A673 (cell line): ENCODE measurements at regions not wholly inside any gene's neighbourhood (a gene's known extent, or its start where the extent isn't known, plus 50 kb on each side); places are given as distances from the start of the nearest gene placed in this dataset.

ENCODE experiments used
- BruUV-seq: library from RNA; stranded (reverse); fragments of 400-500 nt; replicated peaks from 2 replicates; lab custom pipeline; 2021; lab: Mats Ljungman, UMichigan
- CTCF ChIA-PET: fragments of 300-600 bp; sonication (Branson Sonifier 250); formaldehyde crosslinking; loops from one replicate; lab custom pipeline; 2022; ENCODE audit warnings: antibody characterized with exemption; lab: Charles Lee
- POLR2A ChIA-PET: fragments of 300-600 bp; sonication (Branson Sonifier 250); formaldehyde crosslinking; loops from one replicate; lab custom pipeline; 2022; ENCODE audit warnings: antibody characterized with exemption; ENCODE audit not compliant: low non-redundant PET; lab: Charles Lee
- DNase-seq: peaks from one replicate; pipeline ENCODE4 v3.0.0-alpha.2; 2015; ENCODE audit warnings: low spot score
- H3K27ac ChIP-seq: fragments of 200-600 bp; sonication (generic); 2 replicates; pipeline ENCODE4 v1.5.1; 2016; ENCODE audit warnings: mixed run types, low read depth, mild to moderate bottlenecking, mixed read lengths, antibody characterized with exemption, low read length; ENCODE audit not compliant: poor library complexity, severe bottlenecking
- H3K27me3 ChIP-seq: fragments of 200-600 bp; sonication (generic); replicated peaks from 2 replicates; pipeline ENCODE4 v1.6.1; 2017; ENCODE audit warnings: mixed run types, low read depth, mild to moderate bottlenecking, mixed read lengths, antibody characterized with exemption, low read length; ENCODE audit not compliant: insufficient read depth, poor library complexity
- H3K36me3 ChIP-seq: fragments of 200-600 bp; sonication (generic); 2 replicates; pipeline ENCODE4 v1.6.1; 2016; ENCODE audit warnings: mixed run types, mild to moderate bottlenecking, mixed read lengths, antibody characterized with exemption, low read length; ENCODE audit not compliant: insufficient read depth, poor library complexity, severe bottlenecking
- H3K4me1 ChIP-seq: fragments of 200-600 bp; sonication (generic); 2 replicates; pipeline ENCODE4 v1.6.1; 2017; ENCODE audit warnings: mixed run types, mild to moderate bottlenecking, mixed read lengths, antibody characterized with exemption, low read length; ENCODE audit not compliant: insufficient read depth, poor library complexity, severe bottlenecking
- H3K4me3 ChIP-seq: fragments of 200-600 bp; sonication (generic); 2 replicates; pipeline ENCODE4 v1.5.1; 2016; ENCODE audit warnings: low read depth, mixed run types, mild to moderate bottlenecking, mixed read lengths, low read length; ENCODE audit not compliant: poor library complexity, severe bottlenecking
- H3K9me3 ChIP-seq: fragments of 200-600 bp; sonication (generic); 2 replicates; pipeline ENCODE4 v1.6.1; 2016; ENCODE audit warnings: mixed run types, low read depth, mild to moderate bottlenecking, mixed read lengths, antibody characterized with exemption, low read length; ENCODE audit not compliant: poor library complexity, severe bottlenecking
- CTCF ChIP-seq: fragments of 300-800, 200-600 bp; sonication (generic); conservative IDR thresholded peaks from 2 replicates; pipeline ENCODE4 v1.5.1; 2017; ENCODE audit warnings: low read depth, mild to moderate bottlenecking, antibody characterized with exemption, low read length, moderate library complexity, mixed read lengths
- EZH2 ChIP-seq: fragments of 200-600 bp; sonication (generic); IDR thresholded peaks from 2 replicates; pipeline ENCODE4 v1.6.1; 2017; ENCODE audit warnings: borderline replicate concordance, low read depth, mild to moderate bottlenecking, mixed read lengths, antibody characterized with exemption, low read length; ENCODE audit not compliant: poor library complexity, severe bottlenecking
- intact Hi-C: fragments of 100-400 bp; cut with micrococcal nuclease; formaldehyde crosslinking; loops from one replicate; pipeline ENCODE4 v1.10.0; 2022; ENCODE audit not compliant: unreplicated experiment

- POLR2A ChIA-PET = interaction anchor here (0.7 kb wide), 1 partner anchor 34 kb away, joined by 4 read pairs; no protein-coding TSS in a partner anchor
- no TSS peak for BruUV-seq
- TF ChIP-seq EZH2 (no peak), CTCF (no peak)
- Histone ChIP-seq H3K36me3 (no peaks in the 10 kb centered on the region), H3K9me3 (no peaks in the 10 kb centered on the region), H3K4me3 (no peak overlapping the region), H3K4me1 (peaks cover 8% of the 10 kb centered on the region), H3K27ac (peak overlapping the region; percentile 8), H3K27me3 (no peaks in the 10 kb centered on the region)
- peak; percentile 90 for DNase-seq
- intact Hi-C loops = loop anchor here (5.0 to 10.0 kb wide), 3 partner anchors 105 to 232 kb away; partner anchors contain the start of gene GJA1
- CTCF ChIA-PET = no interaction called here
These were observed 231.4 kb downstream of the GJA1 start for GRCh38 chr6:121666814-121667213.

- no TSS peak for BruUV-seq
- H3K9me3 ChIP-seq = no peaks in the 10 kb centered on the region
- H3K36me3 ChIP-seq = no peaks in the 10 kb centered on the region
- no peak overlapping the region for H3K4me3 ChIP-seq
- H3K27ac ChIP-seq = no peak overlapping the region
- peaks cover 8% of the 10 kb centered on the region for H3K4me1 ChIP-seq
- no peak for DNase-seq
- POLR2A ChIA-PET = no interaction called here
- TF ChIP-seq CTCF = no peak
- TF ChIP-seq EZH2 = no peak
- CTCF ChIA-PET = no interaction called here
- intact Hi-C loops = loop anchor here (5.0 to 10.0 kb wide), 3 partner anchors 106 to 233 kb away; partner anchors contain the start of gene GJA1
- no peaks in the 10 kb centered on the region for H3K27me3 ChIP-seq
These were observed 232.8 kb downstream of the GJA1 start for GRCh38 chr6:121668259-121668658.

- BruUV-seq = no TSS peak
- Histone ChIP-seq H3K27me3 (no peaks in the 10 kb centered on the region), H3K4me1 (peaks cover 8% of the 10 kb centered on the region), H3K4me3 (no peak overlapping the region), H3K36me3 (no peaks in the 10 kb centered on the region), H3K9me3 (no peaks in the 10 kb centered on the region), H3K27ac (no peak overlapping the region)
- DNase-seq = no peak
- intact Hi-C loops = no loop called here
- CTCF ChIA-PET = no interaction called here
- no peak for TF ChIP-seq CTCF
- no peak for TF ChIP-seq EZH2
- POLR2A ChIA-PET = interaction anchor here (0.6 kb wide), 1 partner anchor 198 kb away, joined by 7 read pairs; no protein-coding TSS in a partner anchor
These were observed 235.1 kb downstream of the GJA1 start for GRCh38 chr6:121670511-121670910.
